GM12872 (cell line): ENCODE measurements at regions not wholly inside any gene's neighbourhood (a gene's known extent, or its start where the extent isn't known, plus 50 kb on each side); places are given as distances from the start of the nearest gene placed in this dataset.

Source experiments
- CTCF ChIP-seq: IDR thresholded peaks from 3 replicates; pipeline ENCODE4 v1.5.1; 2011; ENCODE audit warnings: low read depth, mild to moderate bottlenecking, low read length, moderate library complexity; ENCODE audit not compliant: insufficient read depth

- no peak for TF ChIP-seq CTCF
Observed at GRCh38 chr4:133068083-133068482, 81.0 kb upstream of the PCDH10 start.

GRCh38 chr4:133081246-133081645 lies 67.8 kb upstream of the PCDH10 start:
- no peak for TF ChIP-seq CTCF

GRCh38 chr4:133084421-133084820 lies 64.7 kb upstream of the PCDH10 start:
- TF ChIP-seq CTCF, result no peak

- no peak for TF ChIP-seq CTCF
Observed at GRCh38 chr4:133095591-133095990, 53.5 kb upstream of the PCDH10 start.

- TF ChIP-seq CTCF, result no peak
Observed at GRCh38 chr4:133096972-133097371, 52.1 kb upstream of the PCDH10 start.
